SK-N-SH (cell line): ENCODE measurements at regions not wholly inside any gene's neighbourhood (a gene's known extent, or its start where the extent isn't known, plus 50 kb on each side); places are given as distances from the start of the nearest gene placed in this dataset.

Experiments
- CTCF ChIP-seq: fragments of 200-600 bp; sonication (generic); IDR thresholded peaks from 2 replicates; pipeline ENCODE4 v1.6.1; 2017; ENCODE audit warnings: antibody characterized with exemption, mild to moderate bottlenecking, moderate library complexity
- ELF1 ChIP-seq: IDR thresholded peaks from 2 replicates; pipeline ENCODE4 v1.4.0; 2012
- POLR2AphosphoS5 ChIP-seq: IDR thresholded peaks from 2 replicates; pipeline ENCODE4 v1.6.1; 2012; ENCODE audit warnings: low read depth, low read length
- SIN3A ChIP-seq: IDR thresholded peaks from 2 replicates; pipeline ENCODE4 v1.6.1; 2012; ENCODE audit warnings: low read depth, mild to moderate bottlenecking, low read length, moderate library complexity, borderline replicate concordance
- TCF12 ChIP-seq: IDR thresholded peaks from 2 replicates; pipeline ENCODE4 v1.4.0; 2012

GRCh38 chr1:14071581-14071980, 371.6 kb downstream of the PRDM2 start:
- TF ChIP-seq CTCF (no peak), TCF12 (no peak), ELF1 (no peak), SIN3A (no peak), POLR2AphosphoS5 (no peak)
